Mucosa of descending colon (tissue), 3 donors: ENCODE measurements at regions not wholly inside any gene's neighbourhood (a gene's known extent, or its start where the extent isn't known, plus 50 kb on each side); places are given as distances from the start of the nearest gene placed in this dataset.

Experiments
- ATAC-seq: fragments of 200-7000 bp; cut with Tn5 transposase; one replicate; pipeline ENCODE4 v1.9.1; 2020; ENCODE audit warnings: mild to moderate bottlenecking, moderate library complexity
- DNase-seq, 3 donors: peaks; one replicate each; pipeline ENCODE4 v3.0.0-alpha.2; 2020
- H3K36me3 ChIP-seq: fragments of 200-600 bp; one replicate; pipeline ENCODE4 v1.8.0; 2021; ENCODE audit warnings: low read depth, mild to moderate bottlenecking
- H3K4me1 ChIP-seq: fragments of 200-600 bp; one replicate; pipeline ENCODE4 v1.8.0; 2021; ENCODE audit warnings: low read depth, mild to moderate bottlenecking
- H3K4me3 ChIP-seq: fragments of 200-600 bp; one replicate; pipeline ENCODE4 v1.8.0; 2021; ENCODE audit warnings: mild to moderate bottlenecking
- H3K9me3 ChIP-seq: fragments of 200-600 bp; one replicate; pipeline ENCODE4 v1.8.0; 2021; ENCODE audit warnings: mild to moderate bottlenecking
- CTCF ChIP-seq: fragments of 200-600 bp; IDR thresholded peaks from one replicate; pipeline ENCODE4 v1.8.0; 2022; ENCODE audit warnings: antibody characterized with exemption, mild to moderate bottlenecking
- intact Hi-C, 2 donors: fragments of 100-400 bp; cut with DNase I in 1 of 2; cut with micrococcal nuclease in 1 of 2; formaldehyde crosslinking; loops; one replicate each; pipeline versions ENCODE4 v1.11.0 to v1.11.1; 2022; cut with DNase I, micrococcal nuclease
- donor health status: DM: no; HTN: no; CAD: no; lungs with moderate emphysema.
- donor health status: DM: no; HTN: no; CAD: no.
- donor health status: DM: no; HTN: yes; CAD: no.

DNA sequence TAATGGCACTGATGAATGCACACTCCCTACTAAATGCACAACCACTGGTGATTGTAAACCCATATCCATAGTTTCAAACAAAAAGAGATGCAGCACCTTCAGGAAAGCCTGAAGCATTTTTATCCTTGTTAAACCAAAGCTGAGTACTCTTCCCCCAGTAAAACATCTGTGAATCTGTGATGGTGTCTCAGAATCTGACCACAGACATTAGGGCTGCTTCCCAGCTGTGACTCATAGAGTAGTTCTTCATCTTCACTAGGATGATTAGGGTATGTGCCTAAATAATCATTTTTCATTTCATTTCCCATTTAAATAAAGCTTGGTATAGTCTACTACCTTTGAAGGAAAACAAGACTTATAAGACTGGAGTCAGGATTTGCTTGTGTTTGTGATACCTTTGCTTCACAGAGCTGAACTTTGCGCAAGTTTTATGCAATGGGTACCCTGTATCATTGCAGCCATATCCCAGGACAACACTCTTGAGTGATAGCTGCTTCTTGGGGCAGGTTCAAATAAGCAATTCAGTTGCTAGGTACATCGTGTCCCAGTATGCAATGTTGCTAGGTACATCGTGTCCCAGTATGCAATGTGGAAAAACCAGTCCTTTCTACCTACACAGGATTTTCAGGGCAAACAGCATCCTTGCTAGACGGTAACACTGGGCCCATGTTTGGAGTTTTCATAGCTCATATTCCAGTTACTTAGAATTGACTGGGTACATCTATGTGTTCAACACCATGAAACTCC lies 277.1 kb downstream of the IRS2 start:
- H3K4me3 ChIP-seq = no peak overlapping the region
- no peaks in the 10 kb centered on the region for H3K4me1 ChIP-seq
- ATAC-seq (no peak), DNase-seq (no peak)
- no peaks in the 10 kb centered on the region for H3K9me3 ChIP-seq
- intact Hi-C loops = no loop called here
- no peak for TF ChIP-seq CTCF
- no peaks in the 10 kb centered on the region for H3K36me3 ChIP-seq

DNA sequence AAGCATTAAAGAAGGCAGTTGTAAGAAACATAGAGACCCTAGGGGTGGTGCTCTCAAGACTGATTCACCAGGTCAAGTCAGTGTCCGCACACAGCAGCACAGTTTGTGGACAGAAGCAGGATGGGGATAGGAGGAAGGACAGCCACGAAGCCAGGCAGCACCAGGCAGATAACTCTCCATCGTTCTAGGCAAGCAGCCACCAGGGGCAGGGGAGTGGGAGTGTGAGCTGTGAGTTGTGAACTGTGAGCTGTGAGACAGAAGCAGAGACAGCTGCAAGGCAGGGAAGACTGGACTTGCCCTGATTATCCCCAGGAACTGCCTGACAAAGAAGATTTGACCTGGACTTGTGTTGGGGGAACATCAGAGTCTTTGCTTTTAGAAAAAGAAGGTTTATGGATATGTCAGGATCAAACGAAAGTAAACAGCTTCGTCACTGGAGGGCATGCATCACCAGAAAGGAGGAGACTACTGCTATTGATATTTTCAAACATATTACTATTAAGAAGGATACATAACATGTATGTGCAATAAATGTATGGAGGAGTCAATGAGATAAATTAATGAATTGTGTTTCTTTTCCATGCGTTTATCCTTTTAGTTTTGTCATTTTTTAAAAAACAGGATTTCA lies 286.1 kb downstream of the IRS2 start:
- Histone ChIP-seq H3K36me3 (no peaks in the 10 kb centered on the region), H3K4me3 (no peak overlapping the region), H3K4me1 (no peaks in the 10 kb centered on the region), H3K9me3 (no peaks in the 10 kb centered on the region)
- intact Hi-C loops = no loop called here
- no peak for DNase-seq
- ATAC-seq = no peak
- TF ChIP-seq CTCF = no peak

DNA sequence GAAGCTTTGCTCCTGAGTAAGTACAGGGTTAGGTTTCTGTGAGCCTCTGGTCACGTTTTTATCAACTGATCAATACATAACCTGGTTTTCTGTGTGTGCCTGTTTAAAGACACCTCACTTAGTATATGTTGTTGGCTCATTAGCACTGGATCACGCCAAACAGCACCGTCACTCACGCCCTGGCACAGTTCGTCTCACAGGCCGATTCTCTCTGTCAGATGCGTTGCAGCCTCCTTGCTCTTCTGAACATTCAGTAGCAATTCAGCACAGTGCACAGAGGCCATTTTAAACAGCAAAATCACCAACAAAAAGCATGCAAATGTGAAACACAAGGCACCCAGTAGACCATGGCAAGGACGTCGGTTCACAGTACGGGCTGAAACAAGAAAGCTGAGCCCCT lies 288.5 kb downstream of the IRS2 start:
- intact Hi-C loops = no loop called here
- no peak for TF ChIP-seq CTCF

DNA sequence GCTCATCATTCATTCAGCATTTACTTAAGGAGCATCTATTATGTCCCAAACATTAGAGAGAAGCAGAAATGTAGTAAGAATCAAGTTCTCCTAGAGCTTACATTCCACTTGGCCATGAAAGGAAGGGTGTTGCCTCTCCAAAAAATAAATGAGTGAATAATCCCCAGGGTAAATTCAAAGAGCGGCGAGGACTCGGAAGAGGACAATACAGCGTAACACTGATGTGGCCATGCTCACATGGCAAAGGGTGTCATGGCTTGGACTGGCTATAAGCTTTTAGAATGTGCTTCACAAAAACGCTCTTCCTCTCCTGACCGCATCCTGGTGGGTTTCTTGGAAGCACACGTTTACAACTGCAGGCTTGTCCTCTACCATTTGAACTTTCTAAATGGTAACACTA lies 290.2 kb downstream of the IRS2 start:
- no peak overlapping the region for H3K4me3 ChIP-seq
- intact Hi-C loops = no loop called here
- DNase-seq (no peak), ATAC-seq (no peak)
- TF ChIP-seq CTCF = no peak
- H3K4me1 ChIP-seq = no peaks in the 10 kb centered on the region
- H3K36me3 ChIP-seq = no peaks in the 10 kb centered on the region
- H3K9me3 ChIP-seq = no peaks in the 10 kb centered on the region

More for the DNA sequence above, 288.5 kb downstream of the IRS2 start:
- no peaks in the 10 kb centered on the region for H3K36me3 ChIP-seq
- no peaks in the 10 kb centered on the region for H3K4me1 ChIP-seq
- ATAC-seq (no peak), DNase-seq (no peak)
- H3K4me3 ChIP-seq = no peak overlapping the region
- H3K9me3 ChIP-seq = no peaks in the 10 kb centered on the region

- Histone ChIP-seq H3K36me3 (no peaks in the 10 kb centered on the region), H3K4me3 (no peak overlapping the region), H3K9me3 (no peaks in the 10 kb centered on the region), H3K4me1 (no peaks in the 10 kb centered on the region)
- no peak for DNase-seq
- intact Hi-C loops = no loop called here
- ATAC-seq = no peak
- TF ChIP-seq CTCF = no peak
Observed at GRCh38 chr13:109494925-109495369, 291.4 kb downstream of the IRS2 start.
